IPS DF 4.7 (cell line): ENCODE measurements at regions not wholly inside any gene's neighbourhood (a gene's known extent, or its start where the extent isn't known, plus 50 kb on each side); places are given as distances from the start of the nearest gene placed in this dataset.

Experiments
- DNase-seq: peaks from one replicate; pipeline ENCODE4 v3.0.0-alpha.2; 2013; ENCODE audit warnings: low spot score; ENCODE audit errors: extremely low read depth

DNA sequence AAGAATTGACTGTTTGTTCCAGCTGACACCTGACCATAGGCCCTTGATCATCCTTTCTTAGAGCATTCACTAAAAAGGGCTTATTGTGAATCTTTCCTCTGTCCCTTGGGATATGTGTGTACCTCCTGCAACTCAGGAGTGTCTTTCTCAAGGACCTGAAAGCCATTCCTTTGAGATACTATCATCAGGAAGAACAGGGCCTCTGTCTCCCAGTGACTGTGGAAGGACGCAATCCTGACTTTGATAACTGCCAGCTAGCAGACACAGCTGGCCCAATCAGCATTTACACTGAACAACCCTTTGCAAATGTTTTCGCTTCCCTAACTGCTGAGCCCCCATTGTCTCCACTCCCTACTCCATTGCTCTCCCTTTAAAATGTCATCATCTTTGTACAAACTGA, 144.4 kb downstream of the RMI1 start:
- DNase-seq, result no peak

GRCh38 chr9:84129529-84129928, 148.9 kb downstream of the RMI1 start:
- no peak for DNase-seq

DNA sequence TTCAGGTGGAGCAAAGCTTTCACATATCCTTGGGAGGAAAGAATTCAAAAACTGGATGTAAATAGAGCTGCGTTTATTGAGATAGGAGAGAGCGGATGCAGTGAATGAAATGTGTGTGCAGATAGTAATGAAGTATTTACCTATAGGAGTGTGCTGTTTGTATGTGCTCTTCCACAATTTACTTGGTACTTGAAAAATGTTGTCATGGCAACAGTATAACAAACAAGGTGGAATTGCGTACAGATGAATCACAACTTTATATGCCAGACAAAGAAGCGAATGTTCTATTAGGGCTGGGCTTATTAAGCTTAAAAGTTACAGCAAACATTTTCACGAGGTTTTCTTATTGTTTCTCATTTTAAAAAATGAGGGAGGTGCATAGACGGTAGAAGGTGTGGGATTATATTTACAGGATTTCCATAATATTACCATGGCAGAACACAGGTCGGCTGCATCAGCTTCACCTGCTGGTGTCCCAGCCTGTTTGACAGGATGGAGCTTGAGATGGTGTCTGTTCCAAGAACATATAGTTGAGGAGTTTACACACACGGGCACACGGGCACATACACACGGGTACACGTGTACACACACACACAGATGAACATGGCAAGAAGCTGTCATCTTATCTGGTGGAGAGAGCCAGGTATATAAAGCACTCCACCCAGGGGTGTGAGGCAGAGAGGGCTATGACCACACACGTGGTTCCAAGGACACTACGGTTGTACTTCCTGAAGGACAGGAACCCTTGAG, 155.7 kb downstream of the RMI1 start:
- no peak for DNase-seq

GRCh38 chr9:84137968-84138367, 157.4 kb downstream of the RMI1 start:
- no peak for DNase-seq

DNA sequence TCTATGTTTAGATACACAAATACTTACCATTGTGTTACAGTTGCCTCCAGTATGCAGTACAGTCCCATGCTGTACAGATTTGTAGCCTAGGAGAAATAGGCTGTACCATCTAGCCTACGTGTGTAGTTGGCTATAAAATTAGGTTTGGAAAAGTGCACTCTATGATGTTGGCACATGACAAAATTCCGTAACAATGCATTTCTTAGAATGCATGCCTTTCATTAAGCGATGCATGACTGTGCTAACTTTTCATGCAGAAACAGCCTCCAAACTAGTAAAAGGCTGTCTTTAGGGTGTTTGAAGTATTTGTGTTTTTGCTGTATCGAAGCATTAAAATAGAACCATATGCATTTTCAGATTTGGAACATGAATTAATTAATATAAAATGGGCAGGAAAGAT, 157.9 kb downstream of the RMI1 start:
- DNase-seq, result no peak

DNA sequence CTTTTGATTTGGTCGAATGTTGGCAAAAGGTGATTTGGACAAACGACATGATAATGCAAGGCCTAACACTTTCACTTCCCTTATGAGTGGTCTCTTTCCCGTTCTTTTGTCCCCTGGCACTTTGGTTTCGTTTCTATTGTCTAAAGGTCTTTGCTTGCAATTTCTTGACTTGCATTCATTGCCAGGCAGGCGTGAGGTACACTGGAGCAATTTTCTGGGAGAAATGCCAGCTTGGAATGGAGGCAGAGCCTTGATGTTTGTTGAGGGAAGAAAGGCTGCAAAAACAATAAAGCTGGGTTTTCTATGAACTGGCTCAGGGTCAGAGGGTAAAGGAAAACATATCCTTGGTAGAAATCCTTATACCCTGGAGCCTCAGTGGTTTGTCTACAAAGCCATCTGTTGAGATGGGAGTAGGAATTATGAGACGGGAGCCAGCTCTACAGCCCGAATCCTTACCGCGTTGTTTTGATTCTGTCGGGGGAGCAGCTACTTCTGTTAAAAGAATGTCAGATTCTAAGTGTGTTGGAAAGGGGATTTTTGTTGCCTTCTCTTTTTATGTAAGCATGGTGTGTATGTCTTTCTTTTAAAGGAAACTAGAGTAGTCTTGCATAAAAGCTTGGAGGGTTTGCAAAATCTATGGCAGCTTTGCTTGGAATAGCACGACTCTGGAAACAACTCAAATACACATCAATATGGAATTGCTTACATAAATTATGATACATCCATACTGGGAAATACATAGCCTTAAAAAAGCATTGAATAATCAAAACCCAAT, 158.9 kb downstream of the RMI1 start:
- DNase-seq, result no peak

DNA sequence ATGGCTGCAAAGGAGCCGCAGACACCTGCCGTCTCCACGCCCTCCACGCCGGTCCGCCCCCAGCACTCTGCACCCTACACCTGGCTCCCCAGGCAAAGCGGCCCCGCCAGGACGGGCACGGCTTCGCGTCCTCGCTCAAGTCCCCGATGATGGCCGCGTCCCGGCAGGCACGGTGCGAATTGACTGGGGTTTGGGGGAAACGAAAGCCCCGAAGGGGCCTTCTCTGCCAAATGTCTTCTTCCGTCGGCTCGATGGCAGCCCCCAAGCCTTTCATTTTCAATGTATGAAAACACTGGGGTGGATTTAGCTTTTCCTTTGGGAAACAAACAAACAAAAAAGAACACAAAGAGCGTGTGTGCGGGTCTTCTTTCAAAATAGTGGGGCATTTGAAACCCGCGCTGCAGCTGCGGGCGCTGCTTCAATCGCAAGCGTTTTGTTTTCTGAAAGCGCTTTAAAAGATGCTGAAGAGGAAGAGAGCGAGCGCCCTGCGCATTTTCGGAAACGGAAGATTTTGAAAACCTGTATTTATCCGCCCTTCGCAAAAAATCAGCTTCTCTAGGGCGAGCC, 160.0 kb downstream of the RMI1 start:
- DNase-seq, result no peak

DNA sequence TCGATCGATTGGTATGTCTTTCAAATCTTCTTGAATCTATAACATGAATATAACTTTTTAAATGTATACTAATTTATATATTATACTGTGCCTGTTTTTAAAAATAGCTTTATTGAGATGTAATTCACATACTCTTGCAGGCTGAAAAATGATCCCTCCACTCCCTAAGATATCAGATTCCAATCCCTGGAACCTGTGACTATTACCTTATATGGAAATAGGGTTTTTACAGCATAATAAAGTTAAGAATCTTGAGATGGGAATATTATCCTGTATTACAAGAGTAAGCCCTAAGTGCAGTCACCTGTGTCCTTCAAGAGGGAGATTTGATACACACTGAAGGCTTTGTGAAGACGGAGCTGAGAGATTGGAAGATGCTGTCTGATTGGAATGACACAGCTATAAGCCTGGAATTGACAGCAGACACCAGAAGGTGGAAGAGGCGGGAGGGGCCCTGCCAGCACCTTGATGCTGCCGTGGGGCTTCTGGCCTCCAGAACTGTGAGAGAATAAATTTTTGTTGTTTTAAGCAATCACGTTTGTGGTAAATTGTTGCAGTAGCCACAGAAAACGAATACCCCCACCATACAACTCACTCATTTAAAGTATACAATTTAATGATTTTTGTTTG, 161.3 kb downstream of the RMI1 start:
- DNase-seq, result no peak

DNA sequence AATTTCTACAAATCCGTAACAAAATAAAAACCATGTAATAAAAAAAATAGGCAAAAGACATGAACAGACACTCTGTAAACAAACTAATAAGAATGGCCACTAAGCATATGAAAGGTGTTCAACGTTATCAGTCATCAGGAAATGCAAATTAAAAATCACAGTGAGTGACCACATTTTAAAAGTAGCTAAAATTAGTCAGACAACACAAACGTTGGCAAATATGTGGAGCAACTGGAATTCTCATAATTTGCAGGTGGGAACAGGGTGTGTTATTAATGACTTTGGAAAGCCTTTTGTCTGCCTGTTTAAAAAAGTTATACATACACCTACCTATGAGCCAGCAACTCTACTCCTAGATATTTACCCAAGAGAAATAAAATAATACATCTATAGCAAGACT, 164.4 kb downstream of the RMI1 start:
- no peak for DNase-seq

GRCh38 chr9:84145780-84146179, 165.2 kb downstream of the RMI1 start:
- no peak for DNase-seq

- DNase-seq, result no peak
These were observed 166.5 kb downstream of the RMI1 start for GRCh38 chr9:84146893-84147710.

DNA sequence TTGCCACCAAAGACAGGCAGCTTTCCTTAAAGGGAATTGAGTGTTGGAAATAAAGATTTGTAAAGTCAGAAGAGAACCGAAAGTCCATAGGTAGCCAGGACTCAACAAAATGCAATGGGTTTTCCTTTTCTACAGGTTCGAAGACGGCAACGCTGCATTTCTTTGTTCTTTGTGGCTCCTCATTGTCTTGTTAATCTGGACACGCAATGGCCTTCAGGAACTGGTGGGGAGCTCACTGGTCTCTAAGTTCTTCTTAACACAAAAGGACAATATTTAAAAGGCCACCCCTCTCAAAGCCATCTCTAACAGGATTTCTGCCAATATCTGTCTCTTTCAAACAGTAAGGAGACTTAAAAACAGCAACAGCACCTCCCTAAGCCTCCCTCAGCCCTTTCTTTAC, 170.6 kb downstream of the RMI1 start:
- DNase-seq, result peak; percentile 19

DNA sequence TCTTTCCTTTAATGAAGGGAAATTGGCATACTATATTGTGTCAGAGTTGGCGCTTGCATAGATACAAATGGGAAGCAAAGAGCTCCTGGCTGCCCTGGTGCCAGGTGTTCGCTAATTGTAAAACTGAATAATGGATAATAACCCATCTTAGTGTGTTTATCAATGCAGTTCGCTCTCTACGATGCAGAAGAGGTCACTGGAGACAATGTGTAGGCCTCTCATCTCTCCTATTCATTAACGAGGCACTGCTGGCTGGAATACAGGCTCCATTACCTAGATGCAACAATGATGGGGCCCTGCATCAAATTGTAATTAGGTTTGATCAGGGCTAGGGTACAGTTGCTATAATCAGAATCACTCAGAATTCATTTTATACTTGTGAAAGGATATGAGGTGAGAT, 171.0 kb downstream of the RMI1 start:
- DNase-seq, result no peak

DNA sequence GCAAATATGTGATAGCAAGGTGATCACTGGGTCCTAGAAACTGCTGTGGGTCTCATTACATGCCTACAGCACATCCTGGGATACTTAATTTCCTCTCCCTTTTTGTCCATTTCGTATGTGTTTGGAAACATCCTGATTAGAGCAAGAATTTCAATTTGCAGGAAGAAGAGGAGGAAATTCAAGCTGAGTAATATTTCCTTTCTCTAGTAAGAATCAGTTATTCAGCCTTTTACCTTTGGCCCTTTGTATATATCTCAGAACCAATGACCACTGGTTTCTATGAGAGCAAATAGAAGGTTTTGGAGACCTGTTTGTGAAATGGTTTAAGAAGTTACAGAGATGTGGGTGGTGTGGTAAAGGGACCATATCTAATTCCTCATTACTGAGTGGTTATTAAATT, 171.6 kb downstream of the RMI1 start:
- no peak for DNase-seq

- DNase-seq, result no peak
These were observed 173.3 kb downstream of the RMI1 start for GRCh38 chr9:84153885-84154284.

DNA sequence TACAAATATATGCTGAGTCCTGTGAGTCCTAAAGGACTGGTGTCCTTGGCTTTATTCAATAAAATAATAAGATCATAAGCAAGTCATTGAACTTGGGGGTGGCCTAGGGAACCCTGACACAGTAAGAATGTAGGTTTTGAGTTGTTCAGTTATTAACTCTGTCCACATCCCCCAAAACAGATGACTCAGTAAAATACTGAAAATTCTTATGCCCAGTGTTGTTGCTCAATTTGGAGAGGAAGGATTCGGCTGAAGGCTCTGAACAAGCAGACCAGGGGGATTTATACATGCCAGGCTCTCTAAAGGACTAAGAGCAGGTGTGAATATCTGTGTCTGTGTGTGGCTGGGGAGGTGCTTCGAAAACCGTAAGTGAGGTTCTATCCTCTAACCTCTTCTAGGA, 173.7 kb downstream of the RMI1 start:
- DNase-seq, result no peak

GRCh38 chr9:84163052-84163650, 177.4 kb downstream of the SLC28A3 start:
- no peak for DNase-seq

DNA sequence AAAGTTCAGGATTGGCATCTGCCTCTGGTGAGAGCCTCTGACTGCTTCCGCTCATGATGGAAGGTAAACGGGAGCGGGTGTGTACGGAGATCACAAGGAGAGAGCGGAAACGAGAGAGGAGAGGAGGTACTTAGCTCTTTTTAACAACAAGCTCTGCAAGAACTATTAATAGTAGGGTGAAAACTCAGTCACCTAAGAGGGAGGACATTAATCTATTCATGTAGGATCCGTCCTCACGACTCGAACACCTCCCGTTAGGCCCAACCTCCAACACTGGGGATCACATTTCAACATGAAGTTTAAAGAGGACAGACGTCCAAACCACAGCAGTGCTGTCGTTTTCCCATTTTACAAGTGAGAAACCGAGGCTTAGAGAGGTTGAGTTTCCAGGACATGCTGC, 173.7 kb downstream of the SLC28A3 start:
- no peak for DNase-seq

- no peak for DNase-seq
These were observed 171.3 kb downstream of the SLC28A3 start for GRCh38 chr9:84169240-84169639.

DNA sequence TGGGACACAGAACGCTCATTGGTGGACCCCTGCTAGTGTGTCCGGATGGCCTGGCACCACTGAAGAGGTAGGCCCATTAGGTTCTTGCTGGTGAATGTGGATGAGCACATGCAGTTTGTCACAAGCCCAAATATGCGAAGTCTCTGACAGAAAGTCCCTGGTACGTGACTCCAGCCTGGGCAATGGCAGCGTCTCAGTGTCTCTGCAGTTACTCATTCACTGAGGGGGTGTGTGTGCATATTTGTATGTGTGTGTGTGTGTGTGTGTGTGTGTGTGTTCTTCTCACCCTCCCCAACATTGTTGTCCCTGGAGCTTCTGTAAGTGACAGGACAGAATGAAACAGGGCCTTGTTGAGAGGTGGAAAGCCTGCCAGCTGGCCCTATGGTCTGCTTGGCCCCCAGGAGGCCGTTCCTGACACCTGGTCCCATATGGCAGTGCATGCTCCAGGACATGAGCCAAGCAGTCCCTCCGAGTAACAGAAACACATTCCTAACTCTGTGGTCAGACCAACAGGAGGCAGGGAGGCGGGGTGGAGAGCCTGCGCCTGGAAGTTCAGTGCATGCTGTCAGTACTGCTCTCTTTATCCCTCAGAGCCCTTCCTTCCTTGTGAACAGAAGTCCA, 169.9 kb downstream of the SLC28A3 start:
- no peak for DNase-seq
